NCI-H345 (cell line): ENCODE measurements at regions not wholly inside any gene's neighbourhood (a gene's known extent, or its start where the extent isn't known, plus 50 kb on each side); places are given as distances from the start of the nearest gene placed in this dataset.

ENCODE experiments used
- DNase-seq: peaks from one replicate; lab custom pipeline; 2025; lab: John Stamatoyannopoulos, UW

GRCh38 chr2:42871372-42871771, 79.0 kb upstream of the HAAO start:
- DNase-seq, result no peak

- no peak for DNase-seq
Observed at GRCh38 chr2:42868874-42869273, 76.5 kb upstream of the HAAO start.

- no peak for DNase-seq
Observed at GRCh38 chr2:42868096-42868495, 75.7 kb upstream of the HAAO start.

GRCh38 chr2:42867093-42868065, 75.0 kb upstream of the HAAO start:
- DNase-seq, result no peak

- no peak for DNase-seq
Observed at GRCh38 chr2:42865884-42866881, 73.8 kb upstream of the HAAO start.

- no peak for DNase-seq
Observed at GRCh38 chr2:42864641-42865280, 72.4 kb upstream of the HAAO start.

GRCh38 chr2:42864222-42864621, 71.8 kb upstream of the HAAO start:
- DNase-seq, result no peak

GRCh38 chr2:42863751-42864150, 71.4 kb upstream of the HAAO start:
- no peak for DNase-seq

GRCh38 chr2:42863320-42863719, 70.9 kb upstream of the HAAO start:
- DNase-seq, result no peak

GRCh38 chr2:42862669-42863185, 70.3 kb upstream of the HAAO start:
- DNase-seq, result no peak

GRCh38 chr2:42861321-42861720, 68.9 kb upstream of the HAAO start:
- no peak for DNase-seq

- DNase-seq, result no peak
Observed at GRCh38 chr2:42860319-42861094, 68.1 kb upstream of the HAAO start.

- no peak for DNase-seq
Observed at GRCh38 chr2:42859791-42860190, 67.4 kb upstream of the HAAO start.

GRCh38 chr2:42859006-42859552, 66.7 kb upstream of the HAAO start:
- peak; percentile 64 for DNase-seq

GRCh38 chr2:42858140-42859005, 66.0 kb upstream of the HAAO start:
- no peak for DNase-seq

GRCh38 chr2:42856891-42857632, 64.7 kb upstream of the HAAO start:
- DNase-seq, result no peak

- DNase-seq, result no peak
Observed at GRCh38 chr2:42856106-42856860, 63.9 kb upstream of the HAAO start.
